ENCODE measurements at regions not wholly inside any gene's neighbourhood (a gene's known extent, or its start where the extent isn't known, plus 50 kb on each side); places are given as distances from the start of the nearest gene placed in this dataset.
A peak's percentile ranks its signal among the peaks of the same experiment; 100 is the strongest.

GRCh38 chr15:60081976-60082375 lies 77.9 kb downstream of the FOXB1 start:
- H3K4me3 ChIP-seq (ENCODE audit: low read length) = no peak overlapping the region
- TF ChIP-seq, protein P1, sequence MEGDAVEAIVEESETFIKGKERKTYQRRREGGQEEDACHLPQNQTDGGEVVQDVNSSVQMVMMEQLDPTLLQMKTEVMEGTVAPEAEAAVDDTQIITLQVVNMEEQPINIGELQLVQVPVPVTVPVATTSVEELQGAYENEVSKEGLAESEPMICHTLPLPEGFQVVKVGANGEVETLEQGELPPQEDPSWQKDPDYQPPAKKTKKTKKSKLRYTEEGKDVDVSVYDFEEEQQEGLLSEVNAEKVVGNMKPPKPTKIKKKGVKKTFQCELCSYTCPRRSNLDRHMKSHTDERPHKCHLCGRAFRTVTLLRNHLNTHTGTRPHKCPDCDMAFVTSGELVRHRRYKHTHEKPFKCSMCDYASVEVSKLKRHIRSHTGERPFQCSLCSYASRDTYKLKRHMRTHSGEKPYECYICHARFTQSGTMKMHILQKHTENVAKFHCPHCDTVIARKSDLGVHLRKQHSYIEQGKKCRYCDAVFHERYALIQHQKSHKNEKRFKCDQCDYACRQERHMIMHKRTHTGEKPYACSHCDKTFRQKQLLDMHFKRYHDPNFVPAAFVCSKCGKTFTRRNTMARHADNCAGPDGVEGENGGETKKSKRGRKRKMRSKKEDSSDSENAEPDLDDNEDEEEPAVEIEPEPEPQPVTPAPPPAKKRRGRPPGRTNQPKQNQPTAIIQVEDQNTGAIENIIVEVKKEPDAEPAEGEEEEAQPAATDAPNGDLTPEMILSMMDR (conservative IDR thresholded peaks at IDR 0.05; ENCODE audit: low read depth, low read length) = no peak
- no peak for DNase-seq (ENCODE audit: low read depth)

GRCh38 chr15:60083318-60083717 lies 79.2 kb downstream of the FOXB1 start:
- no peak overlapping the region for H3K4me3 ChIP-seq (ENCODE audit: low read length)
- TF ChIP-seq, protein P1 (conservative IDR thresholded peaks at IDR 0.05; ENCODE audit: low read depth, low read length) = no peak
- no peak for DNase-seq (ENCODE audit: low read depth)

- TF ChIP-seq, protein P1 (conservative IDR thresholded peaks at IDR 0.05; ENCODE audit: low read depth, low read length) = no peak
- H3K4me3 ChIP-seq (ENCODE audit: low read length) = no peak overlapping the region
- DNase-seq (ENCODE audit: low read depth) = no peak
Observed at GRCh38 chr15:60086681-60087429, 82.7 kb downstream of the FOXB1 start.

- H3K4me3 ChIP-seq (ENCODE audit: low read length) = no peak overlapping the region
- DNase-seq (ENCODE audit: low read depth) = no peak
- TF ChIP-seq, protein P1 (conservative IDR thresholded peaks at IDR 0.05; ENCODE audit: low read depth, low read length) = no peak
Observed at GRCh38 chr15:60087561-60087960, 83.5 kb downstream of the FOXB1 start.

DNA sequence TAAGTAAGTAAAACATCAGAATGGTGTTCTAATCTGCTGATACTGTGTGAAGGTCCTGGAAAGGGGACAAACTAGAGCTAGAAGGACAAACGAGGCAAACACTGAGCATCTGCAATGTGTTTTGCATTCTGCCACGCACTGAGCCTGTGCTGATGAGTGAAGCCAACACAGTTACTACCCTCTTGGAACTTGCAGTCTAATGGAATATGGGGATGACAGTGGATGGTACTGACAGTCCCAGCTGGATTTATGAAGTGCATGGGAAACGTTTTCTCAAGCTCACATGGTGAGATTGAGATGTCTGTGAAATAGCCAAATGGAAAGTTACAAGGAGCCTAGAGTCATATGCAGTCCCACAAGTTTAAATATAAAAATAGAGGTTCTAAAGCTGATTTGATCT lies 86.6 kb downstream of the FOXB1 start:
- TF ChIP-seq, protein P1 (conservative IDR thresholded peaks at IDR 0.05; ENCODE audit: low read depth, low read length) = no peak
- no peak for DNase-seq (ENCODE audit: low read depth)
- no peak overlapping the region for H3K4me3 ChIP-seq (ENCODE audit: low read length)

- DNase-seq (ENCODE audit: low read depth) = peak; percentile 63
- no peak overlapping the region for H3K4me3 ChIP-seq (ENCODE audit: low read length)
- TF ChIP-seq, protein P1 (conservative IDR thresholded peaks at IDR 0.05; ENCODE audit: low read depth, low read length) = no peak
Observed at GRCh38 chr15:60091157-60091556, 87.0 kb downstream of the FOXB1 start.

- TF ChIP-seq, protein P1 (conservative IDR thresholded peaks at IDR 0.05; ENCODE audit: low read depth, low read length) = no peak
- H3K4me3 ChIP-seq (ENCODE audit: low read length) = no peak overlapping the region
- DNase-seq (ENCODE audit: low read depth) = no peak
Observed at GRCh38 chr15:60091911-60092310, 87.8 kb downstream of the FOXB1 start.

Data from retinal pigment epithelial cell (primary cell).